ENCODE measurements at regions not wholly inside any gene's neighbourhood (a gene's known extent, or its start where the extent isn't known, plus 50 kb on each side); places are given as distances from the start of the nearest gene placed in this dataset.

GRCh38 chr5:56594792-56595191 is 220.6 kb upstream of the MAP3K1 start:
- Histone ChIP-seq H3K27me3 (no peaks in the 10 kb centered on the region), H3K4me1 (no peaks in the 10 kb centered on the region), H3K36me3 (ENCODE audit: low read depth, missing control alignments) (no peaks in the 10 kb centered on the region), H3K4me3 (no peak overlapping the region), H3K27ac (no peak overlapping the region), H3K9me3 (no peaks in the 10 kb centered on the region)
- intact Hi-C loops (cut with DNase I; ENCODE audit: low total_unique reads) = no loop called here
- DNase-seq = no peak
- WGBS, 2 donors = 93 to 96% methylated on average over 3 of the region's 3 CpGs
- no peak for TF ChIP-seq POLR2A (IDR thresholded peaks at IDR 0.05)
- no peak for TF ChIP-seq CTCF (IDR thresholded peaks at IDR 0.05)

DNA sequence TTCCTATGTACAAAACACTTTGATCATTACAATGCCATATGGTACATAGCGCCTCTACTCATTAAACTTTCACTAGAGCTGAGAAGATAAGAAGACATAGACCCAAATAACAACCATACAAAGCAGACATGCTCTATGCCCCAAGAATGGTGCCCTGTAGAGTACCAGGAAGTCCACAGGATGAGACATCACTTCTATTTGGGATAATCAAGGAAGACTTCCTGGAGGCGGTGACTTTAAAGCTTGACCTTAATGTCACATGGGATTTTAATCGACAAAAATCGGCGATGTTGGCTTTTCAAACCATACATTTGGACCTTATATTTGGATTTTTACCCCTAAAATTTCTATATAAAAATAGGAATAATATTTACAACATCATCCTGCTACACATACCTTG is 224.3 kb upstream of the MAP3K1 start:
- no peak overlapping the region for H3K27ac ChIP-seq
- no peaks in the 10 kb centered on the region for H3K36me3 ChIP-seq (ENCODE audit: low read depth, missing control alignments)
- no peaks in the 10 kb centered on the region for H3K9me3 ChIP-seq
- WGBS, 2 donors = 95 to 97% methylated on average over 5 of the region's 5 CpGs
- H3K4me3 ChIP-seq = no peak overlapping the region
- TF ChIP-seq POLR2A (IDR thresholded peaks at IDR 0.05) (no peak), CTCF (IDR thresholded peaks at IDR 0.05) (no peak)
- H3K4me1 ChIP-seq = peaks cover 9% of the 10 kb centered on the region
- H3K27me3 ChIP-seq = no peaks in the 10 kb centered on the region
- intact Hi-C loops (cut with DNase I; ENCODE audit: low total_unique reads) = no loop called here
- no peak for DNase-seq

GRCh38 chr5:56589481-56589860 is 225.9 kb upstream of the MAP3K1 start:
- TF ChIP-seq POLR2A (IDR thresholded peaks at IDR 0.05) (no peak), CTCF (IDR thresholded peaks at IDR 0.05) (no peak)
- no peak for DNase-seq
- WGBS, 2 donors = 86 to 100% methylated on average over 4 to 6 of the region's 6 CpGs
- H3K27ac ChIP-seq = no peak overlapping the region
- peaks cover 20% of the 10 kb centered on the region for H3K4me1 ChIP-seq
- H3K9me3 ChIP-seq = no peaks in the 10 kb centered on the region
- intact Hi-C loops (cut with DNase I; ENCODE audit: low total_unique reads) = no loop called here
- no peak overlapping the region for H3K4me3 ChIP-seq
- H3K27me3 ChIP-seq = no peaks in the 10 kb centered on the region
- no peaks in the 10 kb centered on the region for H3K36me3 ChIP-seq (ENCODE audit: low read depth, missing control alignments)

DNA sequence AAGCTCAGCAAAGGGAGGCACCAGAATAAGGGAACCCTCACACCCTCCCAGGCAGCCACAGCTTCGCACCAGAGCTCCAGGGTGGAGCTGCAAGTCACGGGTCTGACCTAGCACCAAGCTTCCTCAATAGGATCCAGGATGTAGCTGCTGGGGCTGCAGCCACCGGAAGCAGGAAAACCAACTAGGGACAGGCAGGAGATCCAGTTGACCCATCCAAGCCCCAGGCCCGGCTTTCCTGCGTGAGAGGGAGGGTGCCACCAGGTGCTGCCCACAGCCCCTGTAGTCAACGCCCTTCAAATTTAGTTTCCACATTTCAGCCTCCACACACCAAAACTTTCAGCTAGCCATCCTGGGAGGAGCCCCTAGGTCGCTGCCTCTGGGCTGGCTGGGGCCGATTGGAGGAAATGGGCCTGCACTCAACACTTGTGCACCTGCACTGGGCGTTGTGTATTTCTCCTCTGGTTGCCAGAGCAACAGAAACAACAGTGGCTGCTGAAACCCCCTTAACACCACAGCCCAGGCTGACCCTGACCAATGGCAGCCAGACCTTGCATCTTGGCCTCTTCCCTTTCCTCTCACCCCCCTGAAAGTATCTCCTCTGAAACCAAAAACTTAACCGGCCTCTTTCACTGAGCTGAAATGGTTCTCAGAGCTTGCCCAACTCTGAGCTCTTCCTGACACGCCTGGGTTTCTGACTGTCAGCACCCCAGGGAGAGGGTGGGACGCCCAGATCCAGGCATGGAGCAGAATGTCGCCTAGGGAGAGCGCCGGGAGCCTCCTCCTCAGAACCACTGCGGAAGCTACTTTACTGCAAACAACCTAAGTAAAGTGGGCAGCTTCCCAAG is 226.5 kb upstream of the MAP3K1 start:
- Histone ChIP-seq H3K27ac (no peak overlapping the region), H3K4me3 (no peak overlapping the region), H3K27me3 (no peaks in the 10 kb centered on the region), H3K4me1 (peaks cover 20% of the 10 kb centered on the region), H3K9me3 (no peaks in the 10 kb centered on the region), H3K36me3 (ENCODE audit: low read depth, missing control alignments) (no peaks in the 10 kb centered on the region)
- 76 to 79% methylated on average over 12 to 16 of the region's 16 CpGs for WGBS, 2 donors
- intact Hi-C loops (cut with DNase I; ENCODE audit: low total_unique reads) = no loop called here
- DNase-seq = no peak
- TF ChIP-seq CTCF (IDR thresholded peaks at IDR 0.05) = no peak
- TF ChIP-seq POLR2A (IDR thresholded peaks at IDR 0.05) = no peak

- Histone ChIP-seq H3K27me3 (no peaks in the 10 kb centered on the region), H3K4me1 (peaks cover 20% of the 10 kb centered on the region), H3K36me3 (ENCODE audit: low read depth, missing control alignments) (no peaks in the 10 kb centered on the region), H3K4me3 (no peak overlapping the region), H3K9me3 (no peaks in the 10 kb centered on the region), H3K27ac (no peak overlapping the region)
- intact Hi-C loops (cut with DNase I; ENCODE audit: low total_unique reads) = no loop called here
- no peak for DNase-seq
- no peak for TF ChIP-seq CTCF (IDR thresholded peaks at IDR 0.05)
- TF ChIP-seq POLR2A (IDR thresholded peaks at IDR 0.05) = no peak
- WGBS, 2 donors = 47 to 65% methylated on average over 2 of the region's 2 CpGs
These were observed 227.2 kb upstream of the MAP3K1 start for GRCh38 chr5:56588131-56588487.

Data from testis (tissue), 2 donors.